ENCODE measurements at regions not wholly inside any gene's neighbourhood (a gene's known extent, or its start where the extent isn't known, plus 50 kb on each side); places are given as distances from the start of the nearest gene placed in this dataset.
"Not testable (repeated sequence)": the region's sequence is repeated elsewhere in the genome, so short reads cannot be mapped to it uniquely, and the experiment has no call there.

DNA sequence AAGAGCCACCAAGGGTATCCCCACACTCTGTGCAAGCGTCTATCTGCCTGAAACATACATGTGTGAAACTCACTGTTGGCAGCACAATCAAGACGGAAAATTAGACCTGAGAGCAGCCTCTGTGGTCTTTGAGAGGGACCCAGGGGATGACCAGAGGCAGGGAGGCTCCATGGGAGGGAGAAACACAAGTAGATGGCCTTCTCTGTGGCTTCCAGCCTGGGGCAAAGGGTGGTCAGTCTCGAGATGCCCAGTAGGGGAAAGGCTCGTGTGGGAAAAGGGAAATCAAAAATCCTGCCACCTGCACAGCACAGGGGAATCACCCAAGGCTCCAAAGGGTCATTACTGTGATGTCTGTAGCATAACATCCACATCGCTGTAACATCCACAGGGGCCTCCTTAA is 823.3 kb downstream of the KCNJ18 start:
- H3K9me3 Mint-ChIP-seq (ENCODE audit: low read depth): peaks cover 5% of the 10 kb centered on the region
- ChIA-PET CTCF (no interaction called here), POLR2A (no interaction called here)
- intact Hi-C loops (cut with DNase I, micrococcal nuclease): no loop called here
- ATAC-seq (no peak), DNase-seq (no peak)
- peaks cover 6% of the 10 kb centered on the region for H3K36me3 Mint-ChIP-seq (ENCODE audit: low read depth)
- no peak overlapping the region for H3K27ac Mint-ChIP-seq
- no peaks in the 10 kb centered on the region for H3K4me1 Mint-ChIP-seq
- no peak overlapping the region for H3K4me3 Mint-ChIP-seq
- no peaks in the 10 kb centered on the region for H3K27me3 Mint-ChIP-seq

DNA sequence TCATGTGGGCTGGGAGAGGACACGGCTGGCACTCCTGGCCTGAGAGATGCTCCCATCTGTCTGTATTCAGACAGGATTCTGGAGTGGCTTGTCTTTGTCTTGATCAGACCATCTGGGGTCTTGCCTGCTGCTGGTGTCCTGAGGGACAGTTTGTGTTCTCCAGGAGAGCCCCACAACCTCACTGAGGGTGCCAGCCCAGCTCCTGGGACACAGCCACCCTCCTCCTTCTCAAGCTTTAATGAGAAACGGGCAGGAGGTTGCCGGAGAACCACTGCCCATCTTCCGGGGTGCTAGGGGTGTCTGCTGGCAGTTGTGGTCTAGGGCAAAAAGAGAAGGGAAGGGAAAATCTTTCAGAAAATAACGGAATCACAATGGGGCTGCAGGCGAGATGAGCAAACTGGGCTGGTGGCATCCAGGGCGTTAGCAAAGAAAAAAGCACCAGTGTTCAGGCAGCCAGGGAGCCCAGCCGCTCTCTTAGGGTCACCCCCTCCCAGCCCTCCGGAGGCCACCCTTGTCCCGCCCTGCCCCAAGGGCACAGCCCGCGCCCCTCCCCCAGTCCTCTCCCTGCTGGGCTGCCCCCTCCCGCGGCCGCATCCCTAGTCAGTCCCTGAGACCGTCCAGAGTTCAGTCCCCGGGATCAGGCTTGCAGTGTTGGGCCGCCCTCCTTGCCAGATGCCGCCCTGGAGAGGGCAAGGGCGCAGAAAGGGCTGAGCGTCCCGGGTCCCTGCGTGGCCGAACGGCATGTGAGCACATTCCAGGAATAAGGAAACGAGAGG is 824.7 kb downstream of the KCNJ18 start:
- no peak for ATAC-seq
- intact Hi-C loops (cut with DNase I, micrococcal nuclease): no loop called here
- ChIA-PET CTCF (no interaction called here), POLR2A (no interaction called here)
- H3K9me3 Mint-ChIP-seq (ENCODE audit: low read depth): peaks cover 5% of the 10 kb centered on the region
- no peaks in the 10 kb centered on the region for H3K27me3 Mint-ChIP-seq
- peaks cover 6% of the 10 kb centered on the region for H3K36me3 Mint-ChIP-seq (ENCODE audit: low read depth)
- no peak overlapping the region for H3K4me3 Mint-ChIP-seq
- H3K27ac Mint-ChIP-seq: no peak overlapping the region
- H3K4me1 Mint-ChIP-seq: no peaks in the 10 kb centered on the region
- no peak for DNase-seq

DNA sequence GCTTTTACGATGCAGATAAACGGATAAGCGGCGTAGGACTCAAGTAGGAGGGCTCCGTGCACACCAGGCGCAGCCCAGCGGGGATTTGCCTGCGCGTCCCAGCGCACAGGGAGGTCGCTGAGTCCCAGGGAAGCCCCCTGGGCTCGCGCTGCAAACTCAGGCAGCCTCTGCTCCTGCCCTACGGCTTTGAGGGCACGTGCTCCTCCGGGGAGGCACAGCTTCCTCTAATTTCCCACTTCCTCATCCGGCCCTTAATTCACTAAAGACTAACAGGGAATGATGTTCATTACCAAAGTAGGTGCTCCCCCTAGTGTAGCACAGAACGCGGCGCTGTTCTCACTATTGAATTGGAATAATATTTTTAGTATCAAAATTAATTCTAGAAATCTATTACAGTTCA is 825.4 kb downstream of the KCNJ18 start:
- POLR2A ChIA-PET: no interaction called here
- H3K9me3 Mint-ChIP-seq (ENCODE audit: low read depth): peaks cover 5% of the 10 kb centered on the region
- peaks cover 6% of the 10 kb centered on the region for H3K36me3 Mint-ChIP-seq (ENCODE audit: low read depth)
- no peak for ATAC-seq
- CTCF ChIA-PET: no interaction called here
- H3K4me3 Mint-ChIP-seq: no peak overlapping the region
- DNase-seq: no peak
- no peaks in the 10 kb centered on the region for H3K27me3 Mint-ChIP-seq
- no peaks in the 10 kb centered on the region for H3K4me1 Mint-ChIP-seq
- intact Hi-C loops (cut with DNase I, micrococcal nuclease): no loop called here
- no peak overlapping the region for H3K27ac Mint-ChIP-seq

DNA sequence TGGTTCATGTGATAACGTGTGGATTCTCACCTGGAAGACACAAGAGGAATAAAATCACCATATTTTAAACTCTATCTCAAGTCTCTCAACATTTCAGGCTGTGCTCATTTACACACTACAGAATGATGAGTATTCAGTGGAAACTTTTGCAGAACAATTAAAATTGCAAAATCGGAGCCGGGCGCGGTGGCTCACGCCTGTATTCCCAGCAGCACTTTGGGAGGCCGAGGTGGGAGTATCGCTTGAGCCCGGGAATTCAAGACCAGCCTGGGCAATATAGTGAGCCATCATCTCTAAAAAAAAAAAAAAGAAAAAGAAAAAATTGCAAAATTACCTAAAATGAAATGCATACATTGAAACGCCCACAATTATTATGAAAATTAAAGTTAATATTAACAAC is 825.9 kb downstream of the KCNJ18 start:
- Mint-ChIP-seq H3K27ac (no peak overlapping the region), H3K4me1 (no peaks in the 10 kb centered on the region), H3K4me3 (no peak overlapping the region), H3K27me3 (no peaks in the 10 kb centered on the region), H3K9me3 (ENCODE audit: low read depth) (peaks cover 5% of the 10 kb centered on the region), H3K36me3 (ENCODE audit: low read depth) (peaks cover 6% of the 10 kb centered on the region)
- DNase-seq (no peak), ATAC-seq (no peak)
- intact Hi-C loops (cut with DNase I, micrococcal nuclease): no loop called here
- ChIA-PET CTCF (no interaction called here), POLR2A (no interaction called here)

DNA sequence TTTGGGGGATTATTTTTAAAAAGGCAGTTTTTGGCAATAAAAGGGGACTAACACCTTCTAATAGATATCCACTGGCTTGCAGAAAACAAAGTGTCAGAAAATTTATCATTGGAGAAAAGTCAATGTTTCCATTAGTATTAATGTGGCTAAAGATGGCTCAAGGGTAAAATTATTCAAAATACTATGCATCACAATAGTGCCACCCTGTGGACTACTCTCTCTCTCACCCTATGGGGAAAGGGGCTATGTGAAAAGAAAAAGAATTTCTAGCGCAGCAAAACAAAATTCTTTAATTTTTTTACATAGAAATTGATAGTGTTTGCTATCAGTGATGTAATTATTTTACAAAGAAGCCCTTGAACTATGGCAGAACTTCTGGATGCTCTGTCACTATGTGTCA is 856.5 kb downstream of the KCNJ18 start:
- H3K27me3 Mint-ChIP-seq; H3K4me3 Mint-ChIP-seq; POLR2A ChIA-PET; H3K36me3 Mint-ChIP-seq (ENCODE audit: low read depth); CTCF ChIA-PET; ATAC-seq; DNase-seq; intact Hi-C loops (cut with DNase I, micrococcal nuclease); H3K9me3 Mint-ChIP-seq (ENCODE audit: low read depth); H3K27ac Mint-ChIP-seq; H3K4me1 Mint-ChIP-seq: not testable (repeated sequence)

DNA sequence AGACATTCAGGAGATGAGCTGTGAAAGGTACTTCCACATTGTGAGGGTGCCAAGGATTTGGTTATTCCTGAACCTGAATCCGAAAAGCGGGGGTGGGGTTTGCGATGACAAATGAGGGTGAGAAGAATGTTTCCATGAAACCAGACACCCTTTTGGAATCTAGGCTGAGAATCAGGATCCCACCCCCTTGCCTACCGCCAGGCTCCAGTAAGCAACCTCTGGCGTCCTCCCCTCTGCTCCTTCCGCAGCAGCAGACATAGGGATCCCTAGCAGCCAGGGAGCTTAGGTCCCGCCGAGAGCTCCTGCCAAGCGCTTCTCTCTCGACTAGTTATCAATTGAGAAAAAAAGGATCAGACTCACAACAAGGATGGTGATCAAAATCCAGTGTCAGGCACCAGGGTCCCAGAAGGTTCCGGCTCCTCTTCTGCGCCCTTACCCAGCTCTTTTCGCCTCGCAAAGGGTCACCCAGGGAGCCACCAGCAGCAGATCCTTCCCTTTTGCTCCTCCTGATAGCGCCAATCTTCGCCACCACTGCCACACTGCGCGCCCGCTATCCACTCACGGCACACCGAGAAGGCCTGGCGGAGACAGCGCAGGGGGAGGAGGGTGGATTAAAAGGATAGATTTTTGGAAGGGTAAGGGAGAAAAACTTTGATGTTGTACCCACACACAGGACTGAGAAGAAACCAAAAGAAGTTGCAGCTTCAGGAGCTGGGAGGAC is 859.5 kb downstream of the KCNJ18 start:
- H3K27me3 Mint-ChIP-seq; H3K9me3 Mint-ChIP-seq (ENCODE audit: low read depth); H3K4me1 Mint-ChIP-seq; H3K36me3 Mint-ChIP-seq (ENCODE audit: low read depth); DNase-seq; POLR2A ChIA-PET; H3K27ac Mint-ChIP-seq; H3K4me3 Mint-ChIP-seq; CTCF ChIA-PET; ATAC-seq; intact Hi-C loops (cut with DNase I, micrococcal nuclease): not testable (repeated sequence)

DNA sequence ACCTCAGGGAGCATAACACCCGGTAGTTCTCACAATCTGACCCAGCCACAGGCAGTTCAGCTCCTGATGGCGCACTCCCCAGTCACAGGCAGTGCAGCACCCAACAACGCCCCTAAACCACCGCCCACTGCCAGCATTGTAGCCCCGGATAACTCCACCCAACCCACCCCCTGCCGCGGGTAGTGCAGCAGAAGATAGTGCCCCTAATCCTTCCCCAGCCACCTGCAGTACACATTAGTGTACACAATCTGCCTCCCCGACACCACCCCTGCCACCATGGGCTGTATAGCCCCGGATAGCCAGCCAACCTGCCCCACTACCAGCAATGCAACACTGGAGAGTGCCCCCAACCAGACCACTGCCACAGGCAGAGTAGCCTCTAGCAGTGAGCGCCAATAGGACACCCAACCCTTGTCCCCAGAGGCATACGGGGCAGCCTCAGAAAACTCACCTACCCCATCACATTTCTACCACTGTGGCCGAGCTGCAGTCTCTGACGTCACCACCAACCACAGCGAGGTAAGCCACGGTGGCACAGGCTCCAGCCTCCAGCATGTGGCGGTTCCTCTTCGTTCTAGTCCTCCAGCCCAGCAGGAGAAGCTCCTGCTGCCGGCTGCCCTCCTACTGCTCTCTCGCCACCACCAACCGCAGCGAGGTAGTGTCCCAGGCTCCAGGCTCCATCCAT is 877.3 kb downstream of the KCNJ18 start:
- no peaks in the 10 kb centered on the region for H3K27me3 Mint-ChIP-seq
- peaks cover 21% of the 10 kb centered on the region for H3K9me3 Mint-ChIP-seq (ENCODE audit: low read depth)
- H3K27ac Mint-ChIP-seq: no peak overlapping the region
- POLR2A ChIA-PET: no interaction called here
- intact Hi-C loops (cut with DNase I, micrococcal nuclease): loop anchor here in 1 of 2 experiments (10.0 kb wide), 2 partner anchors 55 to 1275 kb away; no protein-coding TSS in a partner anchor
- no peak for DNase-seq
- H3K4me3 Mint-ChIP-seq: no peak overlapping the region
- CTCF ChIA-PET: no interaction called here
- peaks cover 3% of the 10 kb centered on the region for H3K36me3 Mint-ChIP-seq (ENCODE audit: low read depth)
- H3K4me1 Mint-ChIP-seq: no peaks in the 10 kb centered on the region
- ATAC-seq: no peak

DNA sequence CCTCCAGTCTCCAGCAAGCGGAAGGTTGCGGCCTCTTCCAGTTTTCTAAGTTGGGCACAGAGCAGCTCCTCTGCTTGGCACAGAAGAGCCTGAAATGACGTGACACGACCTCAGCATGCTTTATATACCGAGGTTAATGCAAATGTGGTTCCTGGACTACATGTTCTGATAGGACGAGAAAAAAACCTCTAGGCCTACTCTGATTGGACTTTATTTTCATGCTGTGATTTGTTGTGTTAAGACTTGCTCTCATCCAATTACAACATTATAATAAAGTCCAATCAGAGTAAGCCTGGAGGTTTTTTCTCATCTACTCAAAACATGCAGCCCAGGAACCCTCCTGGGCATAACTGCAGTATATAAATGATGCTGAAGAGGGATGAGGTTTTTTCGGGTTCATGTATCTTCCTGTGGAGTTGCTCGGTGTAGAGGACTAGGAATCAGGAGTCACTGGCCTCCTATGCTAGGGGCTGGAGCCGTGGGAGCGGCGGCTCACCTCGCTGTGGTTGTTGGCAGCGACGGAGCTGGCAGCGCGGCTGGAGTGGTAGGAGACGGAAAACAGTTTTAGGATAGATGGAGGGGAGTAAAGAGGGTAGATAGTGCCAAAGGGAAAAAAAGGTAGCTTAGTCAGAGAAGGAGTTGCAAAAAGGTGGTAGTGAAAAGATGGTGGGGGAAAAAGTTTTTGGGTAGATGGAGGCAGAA is 878.0 kb downstream of the KCNJ18 start:
- POLR2A ChIA-PET: no interaction called here
- no peak overlapping the region for H3K27ac Mint-ChIP-seq
- peaks cover 21% of the 10 kb centered on the region for H3K9me3 Mint-ChIP-seq (ENCODE audit: low read depth)
- ATAC-seq: no peak
- H3K4me1 Mint-ChIP-seq: no peaks in the 10 kb centered on the region
- no peak overlapping the region for H3K4me3 Mint-ChIP-seq
- no peaks in the 10 kb centered on the region for H3K27me3 Mint-ChIP-seq
- DNase-seq: no peak
- CTCF ChIA-PET: no interaction called here
- intact Hi-C loops (cut with DNase I, micrococcal nuclease): loop anchor here in 1 of 2 experiments (10.0 kb wide), 2 partner anchors 55 to 1275 kb away; no protein-coding TSS in a partner anchor
- H3K36me3 Mint-ChIP-seq (ENCODE audit: low read depth): peaks cover 3% of the 10 kb centered on the region

DNA sequence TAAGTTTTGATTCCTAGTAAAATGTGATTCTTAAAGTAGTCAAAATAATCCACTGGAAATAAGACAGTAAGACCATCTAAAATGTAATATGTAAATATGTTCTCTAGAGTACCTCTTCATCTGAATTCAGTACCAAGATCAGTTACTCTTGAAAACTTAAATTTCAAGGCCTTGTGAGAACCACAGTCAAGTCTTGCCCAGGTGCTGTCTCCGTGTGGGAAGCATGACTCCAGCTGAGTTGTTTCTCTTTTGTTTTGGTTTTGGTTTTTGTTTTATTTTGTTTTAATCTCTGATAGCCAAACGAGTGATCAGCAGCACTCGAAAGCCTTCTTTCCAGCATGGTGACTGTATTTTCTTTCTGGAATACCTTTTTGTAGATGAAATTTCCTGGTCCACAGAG is 907.0 kb downstream of the KCNJ18 start:
- ATAC-seq (no peak), DNase-seq (no peak)
- Mint-ChIP-seq H3K36me3 (ENCODE audit: low read depth) (no peaks in the 10 kb centered on the region), H3K27ac (no peak overlapping the region), H3K9me3 (ENCODE audit: low read depth) (peaks cover 10% of the 10 kb centered on the region), H3K4me1 (no peaks in the 10 kb centered on the region), H3K4me3 (no peak overlapping the region), H3K27me3 (no peaks in the 10 kb centered on the region)
- POLR2A ChIA-PET: no interaction called here
- intact Hi-C loops (cut with DNase I, micrococcal nuclease): no loop called here
- CTCF ChIA-PET: no interaction called here

DNA sequence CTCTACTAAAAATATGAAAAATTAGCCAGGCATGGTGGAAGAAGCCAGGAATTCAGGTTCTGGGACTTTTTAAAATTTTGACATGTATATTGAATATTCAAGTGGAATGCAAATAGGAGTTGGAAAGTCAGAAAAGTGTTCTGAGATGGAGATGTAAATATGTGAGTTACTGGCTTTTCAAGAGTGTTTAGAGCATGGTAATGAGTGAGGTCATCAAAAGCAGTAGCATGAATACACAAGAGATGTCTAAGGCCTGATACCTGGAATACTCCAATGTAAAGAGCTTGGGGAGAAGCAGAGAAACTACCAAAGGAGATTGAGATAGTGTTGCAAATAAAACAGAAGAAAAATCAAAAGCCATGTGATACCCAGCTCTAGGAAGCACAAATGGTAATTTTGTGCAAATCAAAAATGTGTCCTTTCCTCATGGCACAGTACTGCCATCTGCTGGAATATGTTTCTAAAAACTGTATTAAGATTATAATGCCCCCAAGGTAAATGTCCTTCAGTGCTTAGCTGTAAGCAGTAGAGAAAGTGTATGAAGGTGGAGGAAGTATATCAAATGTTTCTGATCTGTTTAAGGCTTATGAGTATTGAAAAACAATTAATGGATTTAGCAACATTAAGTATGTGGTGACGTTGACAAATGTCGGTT is 908.4 kb downstream of the KCNJ18 start:
- intact Hi-C loops (cut with DNase I, micrococcal nuclease): loop anchor here in 1 of 2 experiments (1.0 kb wide), 1 partner anchor 13 kb away; no protein-coding TSS in a partner anchor
- no peaks in the 10 kb centered on the region for H3K27me3 Mint-ChIP-seq
- DNase-seq: no peak
- ChIA-PET CTCF (no interaction called here), POLR2A (no interaction called here)
- peaks cover 10% of the 10 kb centered on the region for H3K9me3 Mint-ChIP-seq (ENCODE audit: low read depth)
- no peak for ATAC-seq
- no peaks in the 10 kb centered on the region for H3K36me3 Mint-ChIP-seq (ENCODE audit: low read depth)
- H3K4me1 Mint-ChIP-seq: no peaks in the 10 kb centered on the region
- no peak overlapping the region for H3K4me3 Mint-ChIP-seq
- no peak overlapping the region for H3K27ac Mint-ChIP-seq

Data from activated CD4-positive, alpha-beta T cell treated with anti-CD3 and anti-CD28 coated beads for 36 hours (primary cell).